NCI-H345 (cell line): ENCODE measurements at regions not wholly inside any gene's neighbourhood (a gene's known extent, or its start where the extent isn't known, plus 50 kb on each side); places are given as distances from the start of the nearest gene placed in this dataset.

ENCODE experiments used
- DNase-seq: peaks from one replicate; lab custom pipeline; 2025; lab: John Stamatoyannopoulos, UW

GRCh38 chr1:56417646-56418045 lies 161.7 kb downstream of the PLPP3 start:
- DNase-seq = no peak

GRCh38 chr1:56416495-56416894 lies 162.9 kb downstream of the PLPP3 start:
- DNase-seq = no peak

- DNase-seq = no peak
These were observed 163.6 kb downstream of the PLPP3 start for GRCh38 chr1:56415720-56416119.

- no peak for DNase-seq
These were observed 164.1 kb downstream of the PLPP3 start for GRCh38 chr1:56415258-56415657.

- peak; percentile 95 for DNase-seq
These were observed 164.6 kb downstream of the PLPP3 start for GRCh38 chr1:56414728-56415224.

- no peak for DNase-seq
These were observed 165.6 kb downstream of the PLPP3 start for GRCh38 chr1:56413671-56414199.

GRCh38 chr1:56411484-56412180 lies 167.7 kb downstream of the PLPP3 start:
- DNase-seq = no peak

GRCh38 chr1:56411021-56411420 lies 168.3 kb downstream of the PLPP3 start:
- no peak for DNase-seq

- DNase-seq = no peak
These were observed 169.0 kb downstream of the PLPP3 start for GRCh38 chr1:56410405-56410804.

GRCh38 chr1:56409112-56409691 lies 170.2 kb downstream of the PLPP3 start:
- peak; percentile 9 for DNase-seq

- DNase-seq = no peak
These were observed 172.5 kb downstream of the PLPP3 start for GRCh38 chr1:56406821-56407220.

GRCh38 chr1:56404561-56405030 lies 174.8 kb downstream of the PLPP3 start:
- DNase-seq = no peak

- no peak for DNase-seq
These were observed 175.3 kb downstream of the PLPP3 start for GRCh38 chr1:56404066-56404465.

GRCh38 chr1:56403321-56403720 lies 176.0 kb downstream of the PLPP3 start:
- no peak for DNase-seq

- no peak for DNase-seq
These were observed 178.2 kb downstream of the PLPP3 start for GRCh38 chr1:56401191-56401590.

- no peak for DNase-seq
These were observed 178.8 kb downstream of the PLPP3 start for GRCh38 chr1:56400526-56400925.

- DNase-seq = no peak
These were observed 179.6 kb downstream of the PLPP3 start for GRCh38 chr1:56399795-56400194.

- DNase-seq = no peak
These were observed 180.0 kb downstream of the PLPP3 start for GRCh38 chr1:56399326-56399725.

GRCh38 chr1:56397811-56398231 lies 181.5 kb downstream of the PLPP3 start:
- DNase-seq = no peak

- no peak for DNase-seq
These were observed 182.0 kb downstream of the PLPP3 start for GRCh38 chr1:56397409-56397808.

- DNase-seq = no peak
These were observed 182.8 kb downstream of the PLPP3 start for GRCh38 chr1:56396581-56396980.

GRCh38 chr1:56395776-56396175 lies 183.6 kb downstream of the PLPP3 start:
- no peak for DNase-seq

- DNase-seq = no peak
These were observed 185.1 kb downstream of the PLPP3 start for GRCh38 chr1:56394298-56394697.
